ENCODE measurements at regions not wholly inside any gene's neighbourhood (a gene's known extent, or its start where the extent isn't known, plus 50 kb on each side); places are given as distances from the start of the nearest gene placed in this dataset.

DNA sequence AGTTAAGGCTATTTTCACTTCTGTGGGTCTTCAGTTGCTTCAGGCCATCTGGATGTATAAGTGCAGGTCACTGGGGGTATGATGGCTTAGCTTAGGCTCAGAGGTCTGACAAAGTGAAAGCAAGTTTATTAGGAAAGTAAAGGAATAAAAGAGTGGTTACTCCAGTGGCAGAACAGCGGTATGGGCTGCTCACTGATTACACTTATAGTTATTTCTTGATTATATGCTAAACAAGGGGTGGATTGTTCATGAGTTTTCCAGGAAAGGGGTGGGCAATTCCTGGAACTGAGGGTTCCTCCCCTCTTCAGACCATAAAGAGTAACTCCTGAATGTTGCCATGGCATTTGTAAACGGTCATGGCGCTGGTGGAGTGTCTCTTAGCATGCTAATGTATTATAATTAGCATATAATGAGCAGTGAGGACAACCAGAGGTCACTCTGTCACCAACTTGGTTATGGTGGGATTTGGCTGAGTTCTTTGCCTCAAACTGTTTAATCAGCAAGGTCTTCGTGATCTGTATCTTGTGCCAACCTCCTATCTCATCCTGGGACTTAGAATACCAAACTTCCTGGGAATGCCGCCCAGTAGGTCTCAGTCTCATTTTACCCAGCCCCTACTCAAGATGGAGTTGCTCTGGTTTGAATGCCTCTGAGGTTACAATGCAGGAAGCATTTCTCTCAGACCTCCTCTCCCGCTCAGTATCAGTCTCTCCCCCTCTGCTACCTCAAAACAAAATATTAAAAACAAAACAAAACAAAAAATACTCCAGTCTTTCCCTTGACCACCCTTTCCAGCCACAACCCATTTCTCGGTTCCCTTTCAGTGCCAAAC lies 71.3 kb upstream of the SLC22A11 start:
- DNase-seq (ENCODE audit: extremely low read depth, insufficient read length), result no peak
- TF ChIP-seq CTCF (IDR thresholded peaks at IDR 0.05; ENCODE audit: insufficient read depth, low read length, poor library complexity, severe bottlenecking), result no peak
- Histone ChIP-seq H3K27me3 (replicated peaks; ENCODE audit: control insufficient read depth, insufficient read depth, low read length) (no peaks in the 10 kb centered on the region; the same call in 1 of the 2 replicates), H3K36me3 (ENCODE audit: control insufficient read depth, insufficient read depth, low read length) (no peaks in the 10 kb centered on the region), H3K4me3 (replicated peaks; ENCODE audit: low read depth, low read length) (no peak overlapping the region)

GRCh38 chr11:64485074-64485473 lies 70.7 kb upstream of the SLC22A11 start:
- no peak for DNase-seq (ENCODE audit: extremely low read depth, insufficient read length)
- Histone ChIP-seq H3K4me3 (replicated peaks; ENCODE audit: low read depth, low read length) (no peak overlapping the region), H3K36me3 (ENCODE audit: control insufficient read depth, insufficient read depth, low read length) (no peaks in the 10 kb centered on the region), H3K27me3 (replicated peaks; ENCODE audit: control insufficient read depth, insufficient read depth, low read length) (no peaks in the 10 kb centered on the region; the same call in 1 of the 2 replicates)
- TF ChIP-seq CTCF (IDR thresholded peaks at IDR 0.05; ENCODE audit: insufficient read depth, low read length, poor library complexity, severe bottlenecking), result no peak

GRCh38 chr11:64489831-64490441 lies 65.8 kb upstream of the SLC22A11 start:
- no peaks in the 10 kb centered on the region; the same call in 1 of the 2 replicates for H3K27me3 ChIP-seq (replicated peaks; ENCODE audit: control insufficient read depth, insufficient read depth, low read length)
- H3K36me3 ChIP-seq (ENCODE audit: control insufficient read depth, insufficient read depth, low read length), result no peaks in the 10 kb centered on the region
- peak; percentile 88 for TF ChIP-seq CTCF (IDR thresholded peaks at IDR 0.05; ENCODE audit: insufficient read depth, low read length, poor library complexity, severe bottlenecking)
- DNase-seq (ENCODE audit: extremely low read depth, insufficient read length), result peak; percentile 26
- no peak overlapping the region for H3K4me3 ChIP-seq (replicated peaks; ENCODE audit: low read depth, low read length)

- H3K27me3 ChIP-seq (replicated peaks; ENCODE audit: control insufficient read depth, insufficient read depth, low read length), result no peaks in the 10 kb centered on the region; the same call in 1 of the 2 replicates
- no peak for DNase-seq (ENCODE audit: extremely low read depth, insufficient read length)
- TF ChIP-seq CTCF (IDR thresholded peaks at IDR 0.05; ENCODE audit: insufficient read depth, low read length, poor library complexity, severe bottlenecking), result no peak
- no peak overlapping the region for H3K4me3 ChIP-seq (replicated peaks; ENCODE audit: low read depth, low read length)
- H3K36me3 ChIP-seq (ENCODE audit: control insufficient read depth, insufficient read depth, low read length), result no peaks in the 10 kb centered on the region
Measured at GRCh38 chr11:64490562-64491216, 65.1 kb upstream of the SLC22A11 start.

DNA sequence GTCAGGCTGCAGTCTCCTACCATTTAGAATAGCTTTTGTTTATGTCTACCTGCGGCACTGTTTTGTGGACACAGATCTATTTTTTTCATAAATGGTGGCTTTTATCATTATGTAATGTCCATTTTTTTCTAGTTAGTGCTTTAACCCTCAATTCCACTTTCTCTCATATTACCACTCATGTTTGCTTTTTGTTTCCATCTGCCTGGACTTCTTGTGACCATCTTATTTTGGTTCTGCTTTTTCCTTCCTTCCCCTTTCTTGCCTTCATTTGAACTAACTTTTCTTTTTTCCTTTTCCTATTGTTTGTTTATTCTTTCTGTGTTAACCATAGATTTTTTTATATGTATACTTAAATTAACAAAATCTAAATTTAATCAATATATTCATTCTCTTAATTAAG lies 63.2 kb upstream of the SLC22A11 start:
- DNase-seq (ENCODE audit: extremely low read depth, insufficient read length), result no peak
- Histone ChIP-seq H3K36me3 (ENCODE audit: control insufficient read depth, insufficient read depth, low read length) (no peaks in the 10 kb centered on the region), H3K4me3 (replicated peaks; ENCODE audit: low read depth, low read length) (no peak overlapping the region), H3K27me3 (replicated peaks; ENCODE audit: control insufficient read depth, insufficient read depth, low read length) (no peaks in the 10 kb centered on the region; the same call in 1 of the 2 replicates)
- TF ChIP-seq CTCF (IDR thresholded peaks at IDR 0.05; ENCODE audit: insufficient read depth, low read length, poor library complexity, severe bottlenecking), result no peak

Data from GM06990 (cell line).